ENCODE measurements at regions not wholly inside any gene's neighbourhood (a gene's known extent, or its start where the extent isn't known, plus 50 kb on each side); places are given as distances from the start of the nearest gene placed in this dataset.

- no peak for TF ChIP-seq CTCF (IDR thresholded peaks at IDR 0.05; ENCODE audit: insufficient read depth, low read depth, low read length, missing control alignments)
- no peak for DNase-seq (ENCODE audit: low read depth)
- H3K4me3 ChIP-seq (ENCODE audit: low read depth, low read length), result no peak overlapping the region
These were observed 300.4 kb upstream of the ADAMTS9 start for GRCh38 chr3:64988188-64988587.

- TF ChIP-seq CTCF (IDR thresholded peaks at IDR 0.05; ENCODE audit: insufficient read depth, low read depth, low read length, missing control alignments), result no peak
- no peak overlapping the region for H3K4me3 ChIP-seq (ENCODE audit: low read depth, low read length)
- no peak for DNase-seq (ENCODE audit: low read depth)
These were observed 299.9 kb upstream of the ADAMTS9 start for GRCh38 chr3:64987726-64988125.

GRCh38 chr3:64985072-64985471 is 297.3 kb upstream of the ADAMTS9 start:
- TF ChIP-seq CTCF (IDR thresholded peaks at IDR 0.05; ENCODE audit: insufficient read depth, low read depth, low read length, missing control alignments), result no peak
- no peak overlapping the region for H3K4me3 ChIP-seq (ENCODE audit: low read depth, low read length)
- DNase-seq (ENCODE audit: low read depth), result no peak

GRCh38 chr3:64983583-64984359 is 296.0 kb upstream of the ADAMTS9 start:
- no peak for DNase-seq (ENCODE audit: low read depth)
- H3K4me3 ChIP-seq (ENCODE audit: low read depth, low read length), result no peak overlapping the region
- TF ChIP-seq CTCF (IDR thresholded peaks at IDR 0.05; ENCODE audit: insufficient read depth, low read depth, low read length, missing control alignments), result no peak

GRCh38 chr3:64977308-64978100 is 289.7 kb upstream of the ADAMTS9 start:
- no peak for TF ChIP-seq CTCF (IDR thresholded peaks at IDR 0.05; ENCODE audit: insufficient read depth, low read depth, low read length, missing control alignments)
- no peak for DNase-seq (ENCODE audit: low read depth)
- H3K4me3 ChIP-seq (ENCODE audit: low read depth, low read length), result no peak overlapping the region

GRCh38 chr3:64976456-64976855 is 288.7 kb upstream of the ADAMTS9 start:
- DNase-seq (ENCODE audit: low read depth), result no peak
- H3K4me3 ChIP-seq (ENCODE audit: low read depth, low read length), result no peak overlapping the region
- no peak for TF ChIP-seq CTCF (IDR thresholded peaks at IDR 0.05; ENCODE audit: insufficient read depth, low read depth, low read length, missing control alignments)

All from GM12865 (cell line).